Epithelial cell of proximal tubule (primary cell): ENCODE measurements at regions not wholly inside any gene's neighbourhood (a gene's known extent, or its start where the extent isn't known, plus 50 kb on each side); places are given as distances from the start of the nearest gene placed in this dataset.
A peak's percentile ranks its signal among the peaks of the same experiment; 100 is the strongest.

ENCODE experiments used
- DNase-seq: peaks from one replicate; pipeline ENCODE4 v3.0.0-alpha.2; 2011; ENCODE audit warnings: low read depth
- H3K4me3 ChIP-seq: 2 replicates; pipeline ENCODE4 v1.5.1; 2011; ENCODE audit warnings: low read depth, mild to moderate bottlenecking, low read length
- TF ChIP-seq, protein P1 (sequence below): conservative IDR thresholded peaks from 2 replicates; pipeline ENCODE4 v1.5.1; 2012; ENCODE audit warnings: low read depth, mild to moderate bottlenecking, low read length

DNA sequence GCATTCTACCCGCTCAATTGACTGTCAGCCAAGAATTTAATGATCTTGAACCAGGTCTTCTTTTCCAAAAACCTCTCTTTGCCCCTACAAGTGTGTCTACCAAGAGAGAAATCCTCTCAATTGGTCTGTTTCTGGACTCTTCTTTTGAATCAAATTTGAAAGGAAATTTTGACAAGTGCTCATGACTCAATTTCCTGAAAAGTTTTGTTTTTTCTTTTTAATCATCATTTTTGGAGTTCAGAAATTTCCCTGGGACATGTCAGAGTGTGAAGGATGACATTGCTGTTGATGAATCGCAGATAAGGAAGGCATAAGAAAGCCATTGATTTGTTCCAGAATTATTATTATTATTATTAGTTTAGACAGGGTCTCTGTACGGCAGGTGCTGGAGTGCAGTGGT, 88.2 kb upstream of the AKT3 start:
- TF ChIP-seq, protein P1, sequence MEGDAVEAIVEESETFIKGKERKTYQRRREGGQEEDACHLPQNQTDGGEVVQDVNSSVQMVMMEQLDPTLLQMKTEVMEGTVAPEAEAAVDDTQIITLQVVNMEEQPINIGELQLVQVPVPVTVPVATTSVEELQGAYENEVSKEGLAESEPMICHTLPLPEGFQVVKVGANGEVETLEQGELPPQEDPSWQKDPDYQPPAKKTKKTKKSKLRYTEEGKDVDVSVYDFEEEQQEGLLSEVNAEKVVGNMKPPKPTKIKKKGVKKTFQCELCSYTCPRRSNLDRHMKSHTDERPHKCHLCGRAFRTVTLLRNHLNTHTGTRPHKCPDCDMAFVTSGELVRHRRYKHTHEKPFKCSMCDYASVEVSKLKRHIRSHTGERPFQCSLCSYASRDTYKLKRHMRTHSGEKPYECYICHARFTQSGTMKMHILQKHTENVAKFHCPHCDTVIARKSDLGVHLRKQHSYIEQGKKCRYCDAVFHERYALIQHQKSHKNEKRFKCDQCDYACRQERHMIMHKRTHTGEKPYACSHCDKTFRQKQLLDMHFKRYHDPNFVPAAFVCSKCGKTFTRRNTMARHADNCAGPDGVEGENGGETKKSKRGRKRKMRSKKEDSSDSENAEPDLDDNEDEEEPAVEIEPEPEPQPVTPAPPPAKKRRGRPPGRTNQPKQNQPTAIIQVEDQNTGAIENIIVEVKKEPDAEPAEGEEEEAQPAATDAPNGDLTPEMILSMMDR, result no peak
- no peak for DNase-seq
- no peak overlapping the region for H3K4me3 ChIP-seq

GRCh38 chr1:243933495-243933894, 83.5 kb upstream of the AKT3 start:
- no peak overlapping the region for H3K4me3 ChIP-seq
- TF ChIP-seq, protein P1, result no peak

DNA sequence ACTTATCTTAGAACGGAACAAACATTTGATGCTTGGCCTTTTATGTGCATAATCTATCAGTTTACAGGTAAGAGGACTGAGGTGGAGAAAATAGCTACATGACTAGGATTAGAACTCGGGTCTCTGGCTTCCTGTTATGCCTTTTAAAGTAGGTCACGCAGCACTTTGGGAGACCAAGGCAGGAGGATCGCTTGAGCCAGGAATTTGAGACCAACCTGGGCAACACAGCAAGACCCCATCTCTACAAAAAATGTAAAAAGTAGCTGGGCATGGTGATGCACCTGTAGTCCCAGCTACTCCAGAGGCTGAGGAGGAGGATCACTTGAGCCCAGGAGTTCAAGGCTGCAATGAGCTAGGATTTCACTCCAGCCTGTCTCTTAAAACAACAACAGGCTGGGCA, 81.9 kb upstream of the AKT3 start:
- no peak for DNase-seq
- TF ChIP-seq, protein P1, result no peak
- no peak overlapping the region for H3K4me3 ChIP-seq

More at GRCh38 chr1:243933495-243933894, 83.5 kb upstream of the AKT3 start:
- no peak for DNase-seq

DNA sequence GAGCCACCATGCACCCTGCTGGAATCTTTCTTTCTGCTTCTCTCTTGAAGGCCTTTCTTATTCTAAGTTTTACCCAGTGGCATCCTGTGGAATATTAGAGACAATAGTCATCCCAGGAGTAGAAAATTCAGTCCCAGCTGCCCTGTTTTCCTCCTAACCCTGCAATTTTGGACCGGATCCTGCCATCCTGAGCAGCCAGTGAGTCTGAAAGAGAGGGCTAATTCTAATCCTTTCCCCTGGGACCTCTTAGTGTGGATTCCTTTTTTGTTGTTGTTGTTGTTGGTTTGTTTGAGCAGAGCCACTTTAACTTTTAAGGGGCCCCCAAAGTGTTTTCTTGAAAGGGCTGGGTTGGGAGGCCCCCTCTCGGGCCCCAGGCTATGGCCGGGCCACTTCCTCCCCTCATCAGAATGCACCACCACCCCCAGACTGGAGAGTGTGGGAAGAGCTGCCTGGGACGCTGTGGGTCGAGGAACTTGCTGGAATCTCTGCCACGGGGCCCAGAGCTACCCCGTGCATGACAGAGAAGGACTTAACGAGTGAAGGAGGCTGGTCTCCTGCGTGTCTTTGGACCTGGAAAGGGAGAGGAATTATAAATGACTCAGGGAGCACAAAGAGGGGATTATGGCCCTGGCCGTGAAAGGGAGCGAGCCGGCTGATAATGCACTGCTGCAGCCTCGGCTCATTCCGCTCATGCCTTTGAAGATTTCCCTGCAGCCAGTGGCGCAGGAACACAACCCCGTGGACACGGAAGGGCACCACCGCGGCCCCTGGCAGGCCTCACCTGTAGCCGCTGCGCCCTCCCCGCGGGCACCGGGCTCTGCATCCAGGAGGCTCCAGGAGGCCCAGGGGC, 81.0 kb upstream of the AKT3 start:
- DNase-seq, result no peak
- H3K4me3 ChIP-seq, result no peak overlapping the region
- TF ChIP-seq, protein P1, result no peak

GRCh38 chr1:243927381-243927780, 77.3 kb upstream of the AKT3 start:
- no peak overlapping the region for H3K4me3 ChIP-seq
- DNase-seq, result no peak
- TF ChIP-seq, protein P1, result no peak

DNA sequence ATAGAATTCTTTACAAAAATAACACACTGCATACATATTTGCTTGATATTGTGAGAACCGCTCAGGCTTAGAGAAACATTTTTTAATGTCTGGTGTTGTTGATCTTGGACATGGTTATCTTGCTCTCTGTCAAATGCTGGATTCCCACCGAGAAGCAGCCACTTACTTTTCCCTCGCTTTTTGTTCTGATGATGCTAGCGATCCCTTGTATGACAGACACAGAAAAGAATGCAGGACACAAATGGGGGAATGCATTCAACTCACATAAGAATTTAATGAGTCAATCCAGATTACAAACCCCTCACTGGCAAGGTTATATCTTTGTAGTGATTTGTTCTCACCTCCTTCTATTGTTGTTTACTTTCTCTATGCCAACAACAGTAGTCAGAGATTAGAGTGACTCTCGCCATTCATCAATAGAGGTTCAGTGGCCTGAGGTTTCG, 76.8 kb upstream of the AKT3 start:
- no peak overlapping the region for H3K4me3 ChIP-seq
- peak; percentile 80 for DNase-seq
- TF ChIP-seq, protein P1, result no peak

DNA sequence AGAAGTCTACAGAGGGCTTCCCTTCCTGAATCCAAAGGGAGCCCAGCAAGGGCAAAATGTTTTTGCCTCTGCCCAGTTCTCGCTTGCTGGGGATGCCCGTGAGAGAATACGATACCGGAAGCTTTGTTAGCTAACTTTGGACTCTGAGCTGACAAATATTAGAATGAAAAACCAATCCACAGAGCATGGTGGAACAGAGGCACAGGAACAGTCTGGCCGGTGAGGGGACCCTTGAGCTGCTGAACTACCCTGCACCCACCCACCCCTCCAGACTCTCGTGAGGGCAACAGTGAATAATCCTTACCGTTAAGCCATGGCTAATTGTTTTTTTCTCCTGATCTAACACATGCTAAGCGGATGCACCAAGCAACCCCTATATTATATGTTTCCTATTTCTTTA, 76.3 kb upstream of the AKT3 start:
- TF ChIP-seq, protein P1, result no peak
- DNase-seq, result no peak
- no peak overlapping the region for H3K4me3 ChIP-seq
